ENCODE measurements at regions not wholly inside any gene's neighbourhood (a gene's known extent, or its start where the extent isn't known, plus 50 kb on each side); places are given as distances from the start of the nearest gene placed in this dataset.

DNA sequence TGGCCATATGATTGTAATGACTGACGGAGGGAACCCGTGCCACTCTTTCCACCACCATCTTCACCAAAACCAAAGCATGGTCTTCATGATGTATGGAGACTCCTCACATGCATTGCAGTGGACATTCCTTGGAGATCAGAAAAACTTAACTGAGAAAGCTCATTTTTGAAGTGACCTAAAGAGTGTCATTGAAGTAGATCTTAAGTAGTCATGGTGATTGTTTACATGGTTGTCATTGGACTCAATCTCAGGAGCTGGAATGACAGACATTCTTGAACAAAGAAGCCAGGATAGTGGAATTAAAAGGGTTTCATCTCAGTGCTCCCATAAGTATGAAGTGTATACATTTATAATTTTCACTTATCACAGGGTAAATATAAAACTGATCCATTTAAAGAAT lies 236.7 kb upstream of the IPO5 start:
- no peak for TF ChIP-seq YY1 (IDR thresholded peaks at IDR 0.05; ENCODE audit: insufficient read depth, insufficient read length)
- no peak for TF ChIP-seq ZNF274 (IDR thresholded peaks at IDR 0.05; ENCODE audit: low read depth, low read length)

Data from NT2/D1 (cell line).